Right kidney (tissue), 1 donor: ENCODE measurements at regions not wholly inside any gene's neighbourhood (a gene's known extent, or its start where the extent isn't known, plus 50 kb on each side); places are given as distances from the start of the nearest gene placed in this dataset.
"Not testable (repeated sequence)": the region's sequence is repeated elsewhere in the genome, so short reads cannot be mapped to it uniquely, and the experiment has no call there.

Source experiments
- DNase-seq: peaks from one replicate; pipeline ENCODE4 v3.0.0-alpha.2; 2016

DNA sequence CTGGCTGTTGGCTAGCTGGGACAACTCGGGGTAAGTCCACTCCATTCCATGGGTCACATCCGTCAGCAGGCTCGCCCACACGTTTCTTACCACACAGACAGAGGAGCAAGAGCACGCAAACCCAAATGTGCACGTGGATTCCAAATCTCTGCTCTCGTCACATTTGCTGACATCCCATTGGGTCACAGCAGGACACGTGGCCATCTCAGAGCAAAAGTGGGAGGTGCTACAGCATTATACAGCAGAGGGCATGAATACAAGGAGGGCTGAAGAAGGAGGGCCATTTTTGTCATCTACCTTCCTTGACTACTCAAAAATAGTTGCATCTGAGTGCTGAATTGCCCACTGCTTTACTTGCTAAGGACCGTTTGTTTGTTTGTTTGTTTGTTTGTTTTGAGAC, 84.7 kb downstream of the RBBP6 start:
- no peak for DNase-seq

DNA sequence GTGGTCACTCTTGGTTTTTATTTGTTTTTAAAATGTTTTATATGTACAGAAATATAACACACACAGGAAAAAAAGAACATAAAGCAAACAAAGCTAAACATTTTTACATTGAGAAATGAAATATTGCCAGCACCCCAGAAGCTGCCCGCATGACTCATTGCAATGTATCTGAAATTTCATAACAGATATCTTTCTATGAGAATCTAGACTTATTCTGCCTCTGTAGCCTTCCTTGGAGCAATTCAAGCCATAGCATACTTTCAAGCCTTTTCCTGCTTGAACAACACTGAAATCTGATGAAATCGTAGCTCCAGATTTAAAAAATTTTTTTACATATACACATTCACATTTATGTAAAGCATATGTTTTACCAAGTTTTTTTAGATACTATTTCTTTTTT, 86.9 kb downstream of the RBBP6 start:
- no peak for DNase-seq

DNA sequence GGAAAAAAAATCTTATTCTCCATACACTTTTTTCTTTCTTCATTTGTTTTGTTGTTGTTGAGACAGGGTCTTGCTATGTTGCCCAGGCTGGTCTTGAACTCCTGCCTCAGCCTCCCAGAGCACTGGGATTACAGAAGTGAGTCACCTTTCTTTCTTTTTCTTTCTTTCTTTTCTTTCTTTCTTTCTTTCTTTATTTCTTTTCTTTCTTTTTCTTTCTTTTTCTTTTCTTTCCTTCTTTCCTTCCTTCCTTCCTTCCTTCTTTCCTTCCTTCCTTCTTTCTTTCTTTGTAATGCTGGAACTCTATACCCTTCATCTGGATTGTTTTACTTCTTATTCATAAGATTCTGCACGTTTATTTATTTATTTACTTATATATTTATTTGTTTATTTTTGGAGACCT, 94.5 kb upstream of the TNRC6A start:
- DNase-seq = no peak

DNA sequence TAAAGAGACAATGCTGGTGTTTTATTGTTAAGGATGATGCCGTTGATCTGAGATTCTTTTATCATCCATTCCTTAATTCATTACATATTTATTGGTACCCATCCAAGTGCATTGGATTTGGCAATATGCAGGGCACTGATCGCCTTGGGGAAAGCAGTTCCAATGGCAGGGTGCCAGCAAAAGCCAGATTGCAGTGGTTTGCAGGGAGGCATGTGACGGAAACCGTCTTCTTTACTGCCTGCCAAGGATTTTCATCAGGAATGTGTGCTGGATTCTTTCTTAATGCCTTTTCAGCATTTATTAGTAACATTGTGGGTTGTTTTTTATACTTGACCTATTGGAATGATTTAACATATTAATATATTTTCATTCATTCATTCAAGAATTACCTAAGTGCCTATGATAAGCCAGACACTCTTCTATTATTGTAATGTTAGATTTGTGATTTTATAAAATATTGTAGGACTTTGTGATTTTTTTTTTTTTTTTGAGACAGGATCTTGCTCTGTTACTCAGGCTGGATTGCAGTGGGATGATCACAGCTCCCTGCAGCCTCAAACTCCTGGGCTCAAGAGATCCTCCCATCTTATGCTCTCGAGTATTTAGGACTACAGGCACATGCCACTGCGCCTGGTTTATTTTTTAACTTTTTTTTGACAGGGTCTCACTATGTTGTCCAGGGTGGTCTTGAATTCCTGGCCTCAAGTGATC, 93.4 kb upstream of the TNRC6A start:
- DNase-seq = no peak

DNA sequence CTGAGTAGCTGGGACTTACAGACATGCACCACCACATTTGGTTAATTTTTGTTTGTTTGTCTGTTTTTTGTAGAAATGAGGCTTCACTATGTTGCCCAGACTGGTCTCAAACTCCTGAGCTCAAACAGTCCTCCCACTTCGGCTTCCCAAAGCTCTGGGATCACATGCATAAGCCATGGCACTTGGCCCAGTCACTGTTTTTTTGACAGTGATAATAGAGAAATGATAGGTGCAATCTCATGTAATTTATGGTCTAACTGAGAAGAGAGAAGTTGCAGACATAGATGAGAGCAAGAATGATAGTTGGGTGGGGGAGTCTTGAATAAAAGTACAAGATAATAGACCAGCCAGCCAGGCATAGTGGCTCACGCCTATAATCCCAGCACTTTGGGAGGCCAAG, 89.7 kb upstream of the TNRC6A start:
- no peak for DNase-seq

DNA sequence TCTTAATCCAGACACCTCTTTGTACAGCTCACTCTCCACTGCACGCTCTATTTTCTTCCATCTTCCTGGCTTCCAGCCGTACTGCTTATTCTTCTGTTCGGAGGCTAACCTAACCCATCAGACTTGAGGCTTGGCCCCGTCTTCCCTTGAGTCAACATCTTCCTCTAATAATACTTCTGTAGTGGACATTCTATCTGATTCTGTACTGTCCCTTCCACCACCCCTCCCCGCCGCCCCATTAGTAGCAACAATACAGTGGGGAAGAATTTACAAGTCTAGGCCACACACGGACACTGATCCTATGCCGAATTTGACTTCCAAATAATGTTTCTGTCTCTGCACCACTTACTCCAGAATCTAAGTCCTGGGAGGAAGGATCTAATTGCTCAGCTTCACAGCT, 86.0 kb upstream of the TNRC6A start:
- no peak for DNase-seq

DNA sequence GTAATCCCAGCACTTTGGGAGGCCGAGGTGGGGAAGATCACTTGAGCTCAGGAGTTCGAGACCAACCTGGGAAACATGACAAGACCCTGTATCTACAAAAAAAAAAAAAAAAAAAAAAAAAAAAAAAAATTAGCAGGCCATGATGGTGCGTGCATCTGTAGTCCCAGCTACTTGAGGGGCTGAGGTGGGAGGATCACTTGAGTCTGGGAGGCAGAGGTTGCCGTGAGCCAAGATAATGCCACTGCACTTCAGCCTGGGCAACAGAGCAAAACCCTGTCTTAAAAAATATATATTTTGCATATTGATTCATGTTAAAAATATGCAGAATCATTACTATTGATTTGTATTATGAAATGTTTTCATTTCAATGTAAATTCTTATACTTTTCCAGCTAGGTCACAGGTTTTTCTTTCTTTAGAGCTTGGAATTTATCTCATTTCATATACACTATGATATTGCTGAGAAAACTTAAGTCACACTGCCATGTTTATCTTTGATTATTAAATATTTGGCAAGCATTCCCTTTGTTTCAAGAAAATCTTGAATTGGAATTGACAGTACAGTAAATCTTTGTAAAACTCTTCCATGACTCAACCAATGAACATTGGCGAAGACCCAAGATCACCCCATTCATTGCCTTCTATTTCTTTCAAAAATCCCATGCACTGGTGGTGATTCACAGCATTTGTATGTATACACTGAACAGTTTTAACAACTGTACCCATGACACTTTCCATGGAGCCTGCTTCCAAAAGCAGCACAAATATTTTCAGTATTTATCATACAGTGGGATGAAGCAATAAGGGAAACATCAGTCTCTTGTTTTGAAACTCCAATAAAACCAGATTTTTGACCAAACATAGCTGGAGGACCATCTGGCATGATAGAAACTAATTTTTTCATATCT, 83.5 kb upstream of the TNRC6A start:
- no peak for DNase-seq

DNA sequence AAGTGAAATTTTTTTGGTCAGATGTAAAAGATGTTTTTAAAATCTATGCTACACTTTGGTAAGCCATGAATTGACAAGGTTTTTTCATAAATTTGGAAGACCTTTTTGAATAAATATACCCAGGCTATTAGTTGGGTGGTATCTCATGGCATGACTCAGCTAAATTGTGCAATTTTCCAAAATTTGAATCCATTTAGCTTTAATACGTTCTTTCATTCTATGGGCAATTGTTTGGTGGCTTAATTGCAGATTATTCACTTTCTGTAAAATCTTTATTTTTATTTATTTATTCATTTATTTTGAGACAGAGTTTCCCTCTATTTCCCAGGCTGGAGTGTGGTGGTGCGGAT, 82.8 kb upstream of the TNRC6A start:
- DNase-seq = no peak

DNA sequence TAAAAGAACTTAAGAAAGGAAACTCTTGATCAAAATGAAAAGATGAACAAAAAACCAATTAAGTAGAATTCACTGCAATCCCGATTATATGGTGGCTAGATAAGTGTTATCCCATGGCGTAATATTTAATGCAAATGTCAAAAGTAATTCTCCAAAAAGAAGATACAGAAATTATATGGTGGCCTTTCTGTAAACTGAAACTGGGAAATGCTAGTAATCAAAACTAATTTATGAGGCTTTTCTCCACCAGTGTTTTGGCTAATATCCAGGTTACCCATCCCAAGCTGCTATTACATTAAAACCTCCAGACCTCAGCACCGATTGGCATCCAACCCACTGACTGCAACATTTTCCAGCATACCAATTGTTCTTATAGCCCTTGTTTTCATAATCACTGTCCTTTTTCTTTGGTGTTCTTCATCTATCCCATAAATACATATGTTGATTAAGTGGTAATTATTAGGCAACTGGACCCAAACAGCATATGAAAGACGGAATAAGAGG, 77.2 kb upstream of the TNRC6A start:
- no peak for DNase-seq

DNA sequence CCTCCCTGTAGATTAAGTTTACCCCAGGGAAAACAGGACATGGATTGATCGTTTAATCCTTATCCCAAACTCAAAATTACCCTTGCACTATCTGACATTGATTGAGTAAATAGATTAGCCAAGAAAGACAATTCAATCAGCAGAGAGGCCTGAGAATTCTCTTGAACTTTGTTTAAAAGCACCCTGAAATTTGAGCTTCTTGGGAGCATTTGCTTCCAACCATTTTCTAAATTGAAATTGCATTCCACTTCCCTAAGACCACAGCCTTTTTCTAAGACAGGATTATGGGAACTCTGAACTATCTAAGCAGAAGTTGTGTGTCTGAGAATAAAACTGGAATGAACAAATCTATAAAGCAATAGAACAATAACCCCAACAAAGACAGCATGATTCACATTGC, 76.6 kb upstream of the TNRC6A start:
- DNase-seq = no peak

DNA sequence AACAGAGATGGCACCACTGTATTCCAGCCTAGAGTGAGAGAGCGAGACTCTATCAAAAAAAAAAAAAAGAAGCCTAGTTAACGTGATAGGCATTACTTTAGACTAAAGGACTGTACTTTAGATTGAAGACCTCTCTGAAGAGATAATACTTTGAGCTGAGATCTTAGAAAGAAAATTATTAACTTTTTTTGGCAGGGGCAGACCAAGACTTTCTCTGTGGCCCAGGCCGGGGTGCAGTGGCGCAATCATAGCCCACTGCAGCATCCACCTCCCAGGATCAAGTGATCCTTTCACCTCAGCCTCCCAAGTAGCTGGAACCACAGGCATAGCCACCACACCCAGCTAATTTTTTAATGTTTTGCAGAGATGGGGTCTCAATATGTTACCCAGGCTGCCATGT, 75.7 kb upstream of the TNRC6A start:
- DNase-seq = no peak

DNA sequence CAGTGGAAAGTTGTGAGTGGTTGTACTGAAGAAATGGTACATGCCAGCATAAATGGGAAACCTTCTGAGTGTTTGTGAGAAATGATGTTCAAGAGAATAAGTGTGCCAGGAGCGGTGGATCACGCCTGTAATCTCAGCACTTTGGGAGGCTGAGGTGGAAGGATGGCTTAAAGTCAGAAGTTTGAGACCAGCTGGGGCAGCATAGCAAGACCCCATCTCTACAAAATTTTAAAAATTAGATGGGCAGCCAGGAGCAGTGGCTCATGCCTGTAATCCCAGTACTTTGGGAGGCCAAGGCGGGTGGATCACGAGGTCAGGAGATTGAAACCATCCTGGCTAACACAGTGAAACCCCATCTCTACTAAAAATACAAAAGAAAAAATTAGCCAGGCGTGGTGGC, 63.5 kb upstream of the TNRC6A start:
- DNase-seq = not testable (repeated sequence)

DNA sequence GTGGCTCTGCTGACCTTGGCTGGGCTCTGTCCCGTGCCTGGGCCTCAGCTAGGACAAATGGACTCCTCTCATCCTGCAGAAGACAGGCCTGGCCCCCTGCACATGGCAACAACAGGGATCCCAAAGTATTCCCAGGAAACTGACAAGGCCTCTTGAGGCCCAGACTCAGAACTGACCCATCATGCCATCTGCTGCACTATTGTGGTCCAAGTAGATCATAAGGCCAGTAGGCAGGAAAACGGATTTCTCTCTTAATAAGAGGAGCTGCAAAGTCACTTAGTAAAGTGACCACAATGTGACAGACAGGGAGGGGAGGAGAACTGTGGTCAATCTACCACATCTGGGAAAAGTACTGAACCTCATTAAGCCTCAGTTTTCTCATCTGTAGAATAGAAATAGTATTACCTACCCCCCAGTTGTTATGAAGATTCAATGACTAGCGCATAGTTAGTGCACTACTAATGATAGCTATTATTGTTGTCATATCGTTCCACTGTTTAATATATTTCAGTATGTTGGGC, 62.1 kb upstream of the TNRC6A start:
- no peak for DNase-seq

DNA sequence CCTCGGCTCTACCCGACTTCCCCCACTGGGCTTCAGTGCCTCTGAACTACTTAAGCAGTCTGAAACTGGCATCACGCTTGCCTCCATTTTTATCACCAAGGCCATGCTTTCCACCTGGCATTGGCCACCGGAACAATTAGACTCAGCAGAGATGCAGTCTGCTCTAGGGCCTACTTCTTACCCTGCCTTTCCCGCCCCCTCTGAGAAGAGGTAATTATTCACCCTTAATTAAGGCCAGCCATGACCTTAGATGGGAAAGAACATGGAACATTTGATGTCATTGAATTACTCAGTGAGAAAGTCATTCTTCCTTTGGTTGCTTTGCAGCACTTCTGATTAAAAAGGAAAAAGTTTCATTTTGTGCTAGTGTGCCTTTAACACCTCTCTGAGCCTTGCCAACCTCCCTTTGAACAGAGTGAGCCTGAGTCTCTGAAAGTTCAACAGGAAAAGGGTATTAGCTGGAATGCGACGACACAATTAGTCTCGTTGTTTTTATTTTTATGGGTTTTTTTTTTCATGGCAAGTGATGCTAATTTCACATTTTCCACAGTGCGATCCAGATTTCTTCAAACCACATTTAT, 60.9 kb upstream of the TNRC6A start:
- no peak for DNase-seq

DNA sequence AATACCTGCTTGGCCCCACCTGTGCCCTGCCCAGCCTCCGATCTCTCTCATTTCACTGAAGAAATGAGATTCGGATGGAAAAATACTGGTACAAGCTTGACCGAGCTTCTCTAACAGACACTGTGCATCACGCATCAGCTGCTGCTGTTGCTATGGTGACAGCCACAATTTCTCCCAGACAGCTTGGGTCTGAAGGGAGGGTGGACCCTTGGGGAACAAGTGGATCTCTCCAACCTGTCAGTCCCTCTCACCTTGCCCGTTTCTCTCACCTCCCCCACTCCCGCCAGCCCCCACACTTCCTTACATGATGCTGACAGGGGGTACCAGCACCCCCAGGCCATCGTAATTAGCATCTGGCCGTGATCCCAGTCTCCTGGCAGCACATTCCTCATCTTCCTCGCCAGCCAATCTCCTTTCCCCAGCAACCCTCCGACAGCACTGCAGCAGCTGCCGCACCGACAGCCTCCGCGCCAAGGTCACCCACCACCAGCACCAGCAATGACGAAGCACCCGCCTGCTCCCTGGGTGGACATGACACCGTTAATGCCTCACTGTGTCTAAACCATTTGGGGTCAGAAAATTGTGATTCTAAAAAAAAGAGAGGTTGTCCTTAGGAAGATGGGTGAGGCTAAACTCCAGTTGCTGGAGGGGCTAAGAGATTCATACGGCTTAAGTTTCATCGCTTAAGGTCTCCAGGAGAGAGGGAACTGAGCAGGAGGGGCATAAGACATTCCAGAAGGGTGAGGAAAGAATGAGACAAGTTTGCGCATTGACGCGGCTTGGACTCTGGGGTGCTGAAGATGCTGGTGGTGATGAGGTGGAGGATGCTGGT, 58.6 kb upstream of the TNRC6A start:
- DNase-seq = peak; percentile 48

DNA sequence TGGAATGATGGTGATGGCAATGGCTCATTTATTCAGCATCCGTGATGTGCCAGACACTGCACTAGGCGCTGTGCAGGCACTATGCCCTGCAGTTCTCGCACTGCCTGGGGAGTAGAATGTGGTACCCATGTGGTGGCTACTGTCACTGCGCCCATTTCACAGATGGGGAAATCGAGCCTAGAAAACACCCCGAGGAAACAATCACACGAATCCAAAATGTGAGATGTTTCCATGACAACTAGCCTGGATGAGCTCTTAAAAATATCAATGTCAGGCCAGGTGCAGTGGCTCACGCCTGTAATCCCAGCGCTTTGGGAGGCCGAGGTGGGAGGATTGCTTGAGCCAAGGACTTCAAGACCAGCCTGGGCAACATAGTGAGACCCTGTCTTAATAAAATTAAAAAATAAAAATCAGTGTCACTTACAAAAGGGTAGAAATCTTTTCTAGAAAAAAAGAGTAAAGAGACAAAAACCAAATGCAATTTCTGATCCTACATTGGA, 57.9 kb upstream of the TNRC6A start:
- DNase-seq = no peak

DNA sequence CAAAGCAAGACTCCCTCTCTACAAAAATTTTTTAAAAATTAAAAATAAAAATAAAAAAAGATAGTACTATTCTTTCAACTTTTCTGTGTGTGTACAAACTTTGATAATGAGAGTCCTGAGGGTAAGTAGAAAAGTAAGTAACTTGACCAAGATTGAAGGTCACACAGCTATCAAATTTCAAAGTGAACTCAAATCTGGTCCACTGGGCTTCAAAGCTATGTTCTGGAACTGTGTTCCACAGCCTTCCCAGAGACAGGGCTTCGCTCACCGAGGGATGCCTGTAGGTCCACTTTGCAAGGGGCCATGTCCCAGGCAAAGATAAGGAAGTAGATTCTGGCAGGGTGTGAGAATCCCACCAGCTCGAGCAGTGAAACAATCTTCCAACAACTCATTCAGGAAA, 56.3 kb upstream of the TNRC6A start:
- DNase-seq = no peak

DNA sequence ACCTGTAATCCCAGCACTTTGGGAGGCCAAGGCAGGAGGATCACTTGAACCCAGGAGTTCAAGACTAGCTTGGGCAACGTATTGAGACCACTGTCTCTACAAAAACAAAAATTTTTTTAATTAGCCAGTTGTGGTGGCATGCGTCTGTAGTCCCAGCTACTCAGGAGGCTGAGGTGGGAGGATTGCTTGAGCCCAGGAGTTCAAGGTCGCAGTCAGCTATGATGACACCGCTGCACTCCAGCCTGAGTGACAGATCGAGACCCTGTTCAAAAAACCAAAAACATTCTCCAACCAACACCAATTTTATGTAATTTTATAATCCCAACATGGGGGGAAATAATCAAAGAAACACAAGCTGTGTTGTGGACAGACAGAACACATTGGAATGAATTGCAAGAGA, 54.6 kb upstream of the TNRC6A start:
- no peak for DNase-seq

DNA sequence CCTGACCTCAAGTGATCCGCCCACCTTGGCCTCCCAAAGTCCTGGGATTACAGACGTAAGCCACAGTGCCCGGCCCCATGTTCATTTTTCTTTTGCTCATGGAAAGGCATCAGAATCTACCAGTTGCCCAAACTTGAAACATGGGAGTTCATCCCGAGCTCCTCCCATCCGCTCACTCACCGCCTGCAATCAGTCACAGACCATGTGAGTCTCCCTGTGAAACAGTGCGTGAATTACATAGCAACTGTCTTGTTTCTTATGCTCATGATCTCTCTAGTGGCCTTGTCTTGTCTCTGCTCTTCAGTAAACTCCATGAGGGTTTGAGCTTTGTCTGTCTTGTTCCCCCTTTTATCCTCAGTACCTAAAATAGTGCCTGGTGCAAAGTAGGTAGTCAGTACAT, 52.1 kb upstream of the TNRC6A start:
- no peak for DNase-seq
